ENCODE measurements at regions not wholly inside any gene's neighbourhood (a gene's known extent, or its start where the extent isn't known, plus 50 kb on each side); places are given as distances from the start of the nearest gene placed in this dataset.
"Not testable (repeated sequence)": the region's sequence is repeated elsewhere in the genome, so short reads cannot be mapped to it uniquely, and the experiment has no call there.

DNA sequence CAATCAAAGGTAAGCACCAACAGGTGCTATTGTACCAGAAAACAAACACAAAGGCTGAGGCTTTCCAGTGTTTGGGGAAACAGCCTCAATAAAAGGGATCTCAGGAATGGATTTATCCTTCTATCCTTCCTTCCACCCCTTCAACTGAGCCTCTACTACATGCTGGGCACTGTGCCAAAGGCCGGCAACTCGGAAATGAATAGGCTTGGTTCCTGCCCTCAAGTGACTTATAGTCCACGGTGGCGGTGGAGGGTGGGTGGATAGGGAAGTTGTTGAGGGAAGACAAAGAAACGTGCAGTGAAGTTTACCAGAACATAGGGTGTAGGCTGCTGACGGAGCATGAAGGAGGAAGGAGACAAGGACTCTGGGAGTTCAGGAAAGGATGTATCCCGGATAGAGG is 73.4 kb upstream of the TAB2 start:
- no peaks in the 10 kb centered on the region for H3K79me2 ChIP-seq (ENCODE audit: insufficient read depth, low read depth)
- no peak overlapping the region for H3K4me3 ChIP-seq (IDR thresholded peaks at IDR 0.05; ENCODE audit: insufficient read depth, low read depth, low read length)
- no peak overlapping the region for H3K27ac ChIP-seq
- no peak overlapping the region for H3K4me2 ChIP-seq
- H4K20me1 ChIP-seq (ENCODE audit: insufficient read depth) = no peaks in the 10 kb centered on the region
- no peaks in the 10 kb centered on the region for H3K4me1 ChIP-seq (ENCODE audit: low read depth, poor library complexity, severe bottlenecking)
- H2AFZ ChIP-seq (ENCODE audit: low read depth) = no peak overlapping the region
- H3K9ac ChIP-seq = no peak overlapping the region
- TF ChIP-seq, protein P1, sequence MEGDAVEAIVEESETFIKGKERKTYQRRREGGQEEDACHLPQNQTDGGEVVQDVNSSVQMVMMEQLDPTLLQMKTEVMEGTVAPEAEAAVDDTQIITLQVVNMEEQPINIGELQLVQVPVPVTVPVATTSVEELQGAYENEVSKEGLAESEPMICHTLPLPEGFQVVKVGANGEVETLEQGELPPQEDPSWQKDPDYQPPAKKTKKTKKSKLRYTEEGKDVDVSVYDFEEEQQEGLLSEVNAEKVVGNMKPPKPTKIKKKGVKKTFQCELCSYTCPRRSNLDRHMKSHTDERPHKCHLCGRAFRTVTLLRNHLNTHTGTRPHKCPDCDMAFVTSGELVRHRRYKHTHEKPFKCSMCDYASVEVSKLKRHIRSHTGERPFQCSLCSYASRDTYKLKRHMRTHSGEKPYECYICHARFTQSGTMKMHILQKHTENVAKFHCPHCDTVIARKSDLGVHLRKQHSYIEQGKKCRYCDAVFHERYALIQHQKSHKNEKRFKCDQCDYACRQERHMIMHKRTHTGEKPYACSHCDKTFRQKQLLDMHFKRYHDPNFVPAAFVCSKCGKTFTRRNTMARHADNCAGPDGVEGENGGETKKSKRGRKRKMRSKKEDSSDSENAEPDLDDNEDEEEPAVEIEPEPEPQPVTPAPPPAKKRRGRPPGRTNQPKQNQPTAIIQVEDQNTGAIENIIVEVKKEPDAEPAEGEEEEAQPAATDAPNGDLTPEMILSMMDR (conservative IDR thresholded peaks at IDR 0.05; ENCODE audit: low read depth, low read length) = no peak
- no peaks in the 10 kb centered on the region for H3K27me3 ChIP-seq (ENCODE audit: insufficient read depth, low read depth)
- H3K36me3 ChIP-seq (ENCODE audit: insufficient read depth) = no peaks in the 10 kb centered on the region

- Histone ChIP-seq H3K36me3 (ENCODE audit: insufficient read depth) (no peaks in the 10 kb centered on the region), H3K27me3 (ENCODE audit: insufficient read depth, low read depth) (no peaks in the 10 kb centered on the region), H3K4me3 (IDR thresholded peaks at IDR 0.05; ENCODE audit: insufficient read depth, low read depth, low read length) (no peak overlapping the region), H3K4me1 (ENCODE audit: low read depth, poor library complexity, severe bottlenecking) (no peaks in the 10 kb centered on the region), H3K4me2 (no peak overlapping the region), H3K27ac (no peak overlapping the region), H3K79me2 (ENCODE audit: insufficient read depth, low read depth) (no peaks in the 10 kb centered on the region), H2AFZ (ENCODE audit: low read depth) (no peak overlapping the region), H4K20me1 (ENCODE audit: insufficient read depth) (no peaks in the 10 kb centered on the region), H3K9ac (no peak overlapping the region)
- TF ChIP-seq, protein P1 (conservative IDR thresholded peaks at IDR 0.05; ENCODE audit: low read depth, low read length) = no peak
Measured at GRCh38 chr6:149246691-149247384, 70.7 kb upstream of the TAB2 start.

- Histone ChIP-seq H3K9ac (no peak overlapping the region), H2AFZ (ENCODE audit: low read depth) (no peak overlapping the region), H3K4me3 (IDR thresholded peaks at IDR 0.05; ENCODE audit: insufficient read depth, low read depth, low read length) (no peak overlapping the region), H3K4me2 (no peak overlapping the region), H3K27ac (no peak overlapping the region), H4K20me1 (ENCODE audit: insufficient read depth) (no peaks in the 10 kb centered on the region), H3K27me3 (ENCODE audit: insufficient read depth, low read depth) (no peaks in the 10 kb centered on the region), H3K79me2 (ENCODE audit: insufficient read depth, low read depth) (no peaks in the 10 kb centered on the region), H3K36me3 (ENCODE audit: insufficient read depth) (no peaks in the 10 kb centered on the region), H3K4me1 (ENCODE audit: low read depth, poor library complexity, severe bottlenecking) (no peaks in the 10 kb centered on the region)
- TF ChIP-seq, protein P1 (conservative IDR thresholded peaks at IDR 0.05; ENCODE audit: low read depth, low read length) = no peak
Measured at GRCh38 chr6:149247385-149247763, 70.1 kb upstream of the TAB2 start.

GRCh38 chr6:149248263-149248662 is 69.2 kb upstream of the TAB2 start:
- not testable (repeated sequence) for H3K4me3 ChIP-seq (IDR thresholded peaks at IDR 0.05; ENCODE audit: insufficient read depth, low read depth, low read length); H3K27me3 ChIP-seq (ENCODE audit: insufficient read depth, low read depth); H3K36me3 ChIP-seq (ENCODE audit: insufficient read depth); H2AFZ ChIP-seq (ENCODE audit: low read depth); H4K20me1 ChIP-seq (ENCODE audit: insufficient read depth); H3K27ac ChIP-seq; H3K4me1 ChIP-seq (ENCODE audit: low read depth, poor library complexity, severe bottlenecking); H3K79me2 ChIP-seq (ENCODE audit: insufficient read depth, low read depth); H3K4me2 ChIP-seq; H3K9ac ChIP-seq

- Histone ChIP-seq H3K4me3 (IDR thresholded peaks at IDR 0.05; ENCODE audit: insufficient read depth, low read depth, low read length) (no peak overlapping the region), H4K20me1 (ENCODE audit: insufficient read depth) (no peaks in the 10 kb centered on the region), H3K79me2 (ENCODE audit: insufficient read depth, low read depth) (no peaks in the 10 kb centered on the region), H3K27ac (no peak overlapping the region), H3K4me2 (no peak overlapping the region), H3K9ac (no peak overlapping the region), H3K36me3 (ENCODE audit: insufficient read depth) (no peaks in the 10 kb centered on the region), H3K4me1 (ENCODE audit: low read depth, poor library complexity, severe bottlenecking) (no peaks in the 10 kb centered on the region), H2AFZ (ENCODE audit: low read depth) (no peak overlapping the region), H3K27me3 (ENCODE audit: insufficient read depth, low read depth) (no peaks in the 10 kb centered on the region)
- TF ChIP-seq, protein P1 (conservative IDR thresholded peaks at IDR 0.05; ENCODE audit: low read depth, low read length) = no peak
Measured at GRCh38 chr6:149248693-149249369, 68.7 kb upstream of the TAB2 start.
